ENCODE measurements at regions not wholly inside any gene's neighbourhood (a gene's known extent, or its start where the extent isn't known, plus 50 kb on each side); places are given as distances from the start of the nearest gene placed in this dataset.

DNA sequence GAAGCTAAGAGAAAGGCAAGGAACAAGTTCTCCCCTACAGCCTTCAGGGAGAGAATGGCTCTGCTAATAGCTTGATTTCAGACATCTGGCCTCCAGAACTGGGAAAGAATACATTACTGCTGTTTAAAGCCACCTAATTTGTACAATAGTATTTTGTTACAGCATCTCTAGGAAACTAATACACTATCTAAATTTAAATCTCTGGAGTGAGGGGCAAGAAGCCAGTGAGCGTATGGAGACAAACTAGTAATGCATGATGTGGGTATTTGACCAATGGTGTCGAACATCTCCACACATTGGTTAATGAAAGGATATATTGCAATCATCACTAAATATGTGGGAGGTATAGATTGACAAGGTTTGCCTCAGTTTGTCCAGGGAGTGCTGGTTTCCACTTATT lies 451.5 kb downstream of the EPM2A start:
- H3K36me3 ChIP-seq (ENCODE audit: control insufficient read depth, insufficient read depth, low read length), result no peaks in the 10 kb centered on the region
- DNase-seq (ENCODE audit: low read depth, low spot score), result no peak
- no peaks in the 10 kb centered on the region for H3K27me3 ChIP-seq (ENCODE audit: control insufficient read depth, insufficient read depth, low read length)
- H3K27ac ChIP-seq (ENCODE audit: low read length), result no peak overlapping the region
- H3K9me3 ChIP-seq (ENCODE audit: control insufficient read depth, insufficient read depth, low read length), result no peaks in the 10 kb centered on the region
- H3K4me1 ChIP-seq (ENCODE audit: control insufficient read depth, insufficient read depth, low read length), result no peaks in the 10 kb centered on the region
- WGBS (ENCODE audit: insufficient coverage, insufficient read length), result no CpG with 5 or more reads among the region's 2 CpGs
- H3K4me3 ChIP-seq (ENCODE audit: low read length), result no peak overlapping the region

DNA sequence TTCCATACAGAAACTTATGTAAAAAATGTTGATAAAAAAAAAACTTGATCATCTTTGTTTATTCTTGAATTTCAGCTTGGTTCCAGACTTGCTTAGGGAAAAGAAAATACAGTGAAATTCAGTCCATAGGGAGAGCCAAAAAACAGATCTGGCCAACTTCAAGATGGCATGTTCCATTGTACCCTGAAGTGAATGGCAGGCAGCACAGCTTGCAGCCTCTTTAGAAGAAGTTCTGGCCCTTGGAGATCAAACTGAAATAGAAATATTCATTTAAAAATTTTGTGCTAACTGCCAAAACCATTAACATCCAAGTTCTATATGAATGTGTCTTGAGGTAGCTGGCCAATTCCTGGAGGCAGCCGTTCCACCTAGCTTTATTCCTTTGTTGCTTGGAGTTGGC lies 448.4 kb downstream of the EPM2A start:
- no peak for DNase-seq (ENCODE audit: low read depth, low spot score)
- WGBS (ENCODE audit: insufficient coverage, insufficient read length), result no CpG with 5 or more reads among the region's 1 CpG

DNA sequence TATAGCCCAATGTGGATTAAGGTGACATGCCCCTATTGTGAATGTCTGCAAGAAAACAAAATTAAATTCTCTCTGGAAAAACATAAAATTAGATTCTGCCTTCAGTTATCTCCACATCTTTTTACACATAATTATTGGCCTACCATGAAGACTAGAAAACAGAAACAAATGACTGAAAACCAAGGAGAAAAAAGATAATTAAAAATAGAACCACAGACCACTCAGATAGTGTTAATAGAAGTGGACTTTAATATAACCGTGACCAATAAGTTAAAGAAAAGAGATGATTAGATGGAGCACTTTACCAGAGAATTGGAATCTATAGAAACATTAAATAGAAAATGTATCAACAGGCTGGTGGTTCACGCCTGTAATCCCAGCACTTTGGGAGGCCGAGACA lies 445.7 kb downstream of the EPM2A start:
- Histone ChIP-seq H3K27ac (ENCODE audit: low read length) (no peak overlapping the region), H3K4me1 (ENCODE audit: control insufficient read depth, insufficient read depth, low read length) (no peaks in the 10 kb centered on the region), H3K36me3 (ENCODE audit: control insufficient read depth, insufficient read depth, low read length) (no peaks in the 10 kb centered on the region), H3K27me3 (ENCODE audit: control insufficient read depth, insufficient read depth, low read length) (no peaks in the 10 kb centered on the region), H3K4me3 (ENCODE audit: low read length) (no peak overlapping the region), H3K9me3 (ENCODE audit: control insufficient read depth, insufficient read depth, low read length) (no peaks in the 10 kb centered on the region)
- WGBS (ENCODE audit: insufficient coverage, insufficient read length), result no CpG with 5 or more reads among the region's 3 CpGs
- no peak for DNase-seq (ENCODE audit: low read depth, low spot score)

More for the DNA sequence above, 448.4 kb downstream of the EPM2A start:
- no peaks in the 10 kb centered on the region for H3K36me3 ChIP-seq (ENCODE audit: control insufficient read depth, insufficient read depth, low read length)
- H3K9me3 ChIP-seq (ENCODE audit: control insufficient read depth, insufficient read depth, low read length), result no peaks in the 10 kb centered on the region
- no peaks in the 10 kb centered on the region for H3K4me1 ChIP-seq (ENCODE audit: control insufficient read depth, insufficient read depth, low read length)
- no peak overlapping the region for H3K27ac ChIP-seq (ENCODE audit: low read length)
- no peaks in the 10 kb centered on the region for H3K27me3 ChIP-seq (ENCODE audit: control insufficient read depth, insufficient read depth, low read length)
- no peak overlapping the region for H3K4me3 ChIP-seq (ENCODE audit: low read length)

DNA sequence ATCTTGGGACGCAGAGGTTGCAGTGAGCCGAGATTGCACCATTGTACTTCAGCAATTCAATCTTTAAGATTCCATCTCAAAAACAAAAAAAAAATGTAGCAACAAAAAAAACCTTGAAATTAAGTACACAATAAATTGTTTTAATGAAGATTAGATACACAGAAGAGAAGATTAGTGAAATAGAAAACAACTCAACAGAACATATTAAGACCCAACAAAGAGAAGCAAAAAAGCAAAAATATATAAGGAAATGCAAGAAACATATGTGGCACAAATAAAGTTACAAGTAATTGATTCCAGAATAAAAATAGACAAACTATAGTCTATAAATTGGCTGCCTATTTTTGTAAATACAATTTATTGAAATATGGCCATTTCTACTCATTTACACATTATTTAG lies 445.2 kb downstream of the EPM2A start:
- no CpG with 5 or more reads among the region's 2 CpGs for WGBS (ENCODE audit: insufficient coverage, insufficient read length)
- H3K27me3 ChIP-seq (ENCODE audit: control insufficient read depth, insufficient read depth, low read length), result no peaks in the 10 kb centered on the region
- H3K4me3 ChIP-seq (ENCODE audit: low read length), result no peak overlapping the region
- DNase-seq (ENCODE audit: low read depth, low spot score), result no peak
- no peaks in the 10 kb centered on the region for H3K4me1 ChIP-seq (ENCODE audit: control insufficient read depth, insufficient read depth, low read length)
- H3K36me3 ChIP-seq (ENCODE audit: control insufficient read depth, insufficient read depth, low read length), result no peaks in the 10 kb centered on the region
- H3K27ac ChIP-seq (ENCODE audit: low read length), result no peak overlapping the region
- H3K9me3 ChIP-seq (ENCODE audit: control insufficient read depth, insufficient read depth, low read length), result no peaks in the 10 kb centered on the region

DNA sequence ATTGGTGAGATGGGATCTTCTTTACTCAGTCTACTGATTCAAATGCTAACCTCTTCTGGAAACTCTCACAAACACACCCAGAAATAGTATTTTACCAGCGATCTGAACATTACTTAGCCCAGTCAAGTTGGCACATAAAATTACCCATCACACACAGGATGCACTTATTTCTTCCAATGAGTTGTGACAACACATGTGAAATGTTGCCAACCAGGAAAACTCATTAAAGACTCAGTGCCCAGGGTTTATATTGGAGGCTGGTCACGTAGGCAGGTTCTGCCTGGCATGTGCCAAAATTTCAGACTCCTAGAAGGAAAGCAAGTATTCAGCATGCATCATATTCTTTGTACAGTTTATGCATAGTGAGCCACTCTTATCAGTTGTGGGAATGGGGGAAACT lies 443.3 kb downstream of the EPM2A start:
- Histone ChIP-seq H3K27ac (ENCODE audit: low read length) (no peak overlapping the region), H3K27me3 (ENCODE audit: control insufficient read depth, insufficient read depth, low read length) (no peaks in the 10 kb centered on the region), H3K36me3 (ENCODE audit: control insufficient read depth, insufficient read depth, low read length) (no peaks in the 10 kb centered on the region), H3K4me1 (ENCODE audit: control insufficient read depth, insufficient read depth, low read length) (no peaks in the 10 kb centered on the region), H3K9me3 (ENCODE audit: control insufficient read depth, insufficient read depth, low read length) (no peaks in the 10 kb centered on the region), H3K4me3 (ENCODE audit: low read length) (no peak overlapping the region)
- no CpG with 5 or more reads among the region's 2 CpGs for WGBS (ENCODE audit: insufficient coverage, insufficient read length)
- DNase-seq (ENCODE audit: low read depth, low spot score), result no peak

DNA sequence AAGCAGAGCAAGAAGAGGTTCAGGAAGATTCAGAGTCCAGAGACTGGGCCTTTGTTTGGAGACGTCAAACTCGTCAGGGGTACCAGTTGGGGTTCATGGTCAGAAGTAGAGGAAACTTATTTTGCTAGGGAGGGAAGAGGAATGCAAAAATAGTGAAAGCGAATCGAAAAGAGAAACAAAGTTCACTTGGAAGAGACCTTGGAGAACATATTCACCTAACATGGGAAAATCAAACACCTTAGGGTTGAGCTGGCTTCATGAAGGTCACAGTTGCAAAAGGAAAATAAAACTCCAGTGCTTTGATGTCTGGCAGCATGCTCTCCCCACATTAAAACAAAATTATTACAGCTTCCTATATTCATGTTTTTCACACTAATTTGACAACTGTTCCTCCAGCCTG lies 440.4 kb downstream of the EPM2A start:
- H3K27ac ChIP-seq (ENCODE audit: low read length), result no peak overlapping the region

DNA sequence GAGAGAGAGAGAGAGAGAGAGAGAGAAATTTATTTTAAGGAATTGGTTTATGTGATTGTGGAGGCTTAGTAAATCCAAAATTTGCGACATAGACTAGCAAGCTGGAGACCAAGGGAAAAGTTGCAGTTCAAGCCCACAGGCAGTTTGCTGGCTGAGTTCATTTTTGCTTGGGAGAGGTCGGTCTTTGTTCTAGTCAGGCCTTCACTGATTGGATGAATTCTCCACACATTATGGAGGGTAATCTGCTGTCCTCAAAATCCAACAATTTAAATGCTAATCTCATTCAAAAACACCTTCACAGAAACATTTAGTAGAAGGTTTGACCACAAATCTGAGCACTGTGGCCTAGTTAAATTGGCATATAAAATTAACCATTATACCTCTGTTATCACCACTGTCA lies 439.6 kb downstream of the EPM2A start:
- H3K27ac ChIP-seq (ENCODE audit: low read length), result no peak overlapping the region
- H3K27me3 ChIP-seq (ENCODE audit: control insufficient read depth, insufficient read depth, low read length), result no peaks in the 10 kb centered on the region
- H3K9me3 ChIP-seq (ENCODE audit: control insufficient read depth, insufficient read depth, low read length), result no peaks in the 10 kb centered on the region
- no CpG with 5 or more reads among the region's 2 CpGs for WGBS (ENCODE audit: insufficient coverage, insufficient read length)
- H3K36me3 ChIP-seq (ENCODE audit: control insufficient read depth, insufficient read depth, low read length), result no peaks in the 10 kb centered on the region
- no peak for DNase-seq (ENCODE audit: low read depth, low spot score)
- H3K4me1 ChIP-seq (ENCODE audit: control insufficient read depth, insufficient read depth, low read length), result no peaks in the 10 kb centered on the region
- no peak overlapping the region for H3K4me3 ChIP-seq (ENCODE audit: low read length)

More for the DNA sequence above, 440.4 kb downstream of the EPM2A start:
- DNase-seq (ENCODE audit: low read depth, low spot score), result no peak
- Histone ChIP-seq H3K27me3 (ENCODE audit: control insufficient read depth, insufficient read depth, low read length) (no peaks in the 10 kb centered on the region), H3K4me1 (ENCODE audit: control insufficient read depth, insufficient read depth, low read length) (no peaks in the 10 kb centered on the region), H3K36me3 (ENCODE audit: control insufficient read depth, insufficient read depth, low read length) (no peaks in the 10 kb centered on the region), H3K4me3 (ENCODE audit: low read length) (no peak overlapping the region), H3K9me3 (ENCODE audit: control insufficient read depth, insufficient read depth, low read length) (no peaks in the 10 kb centered on the region)
- WGBS (ENCODE audit: insufficient coverage, insufficient read length), result no CpG with 5 or more reads among the region's 4 CpGs

DNA sequence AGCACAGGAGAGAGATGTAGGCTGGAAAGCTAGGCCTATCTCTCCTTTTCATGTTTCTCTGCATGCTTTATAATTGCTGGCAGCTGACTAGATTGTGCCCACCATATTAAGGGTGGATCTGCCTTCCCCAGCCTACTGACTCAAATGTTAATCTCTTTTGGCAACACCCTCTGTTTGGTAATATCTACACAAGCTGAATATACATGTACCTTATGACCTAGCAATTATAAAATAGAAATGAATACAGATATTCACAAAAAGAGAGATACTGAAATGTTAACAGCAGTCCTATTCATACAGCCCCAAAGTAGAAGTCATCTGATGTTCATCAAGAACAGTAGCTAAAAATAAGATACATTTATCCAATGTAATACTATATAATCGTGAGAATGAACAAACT lies 429.6 kb downstream of the EPM2A start:
- no peaks in the 10 kb centered on the region for H3K27me3 ChIP-seq (ENCODE audit: control insufficient read depth, insufficient read depth, low read length)
- no peaks in the 10 kb centered on the region for H3K9me3 ChIP-seq (ENCODE audit: control insufficient read depth, insufficient read depth, low read length)
- no peaks in the 10 kb centered on the region for H3K36me3 ChIP-seq (ENCODE audit: control insufficient read depth, insufficient read depth, low read length)
- H3K4me3 ChIP-seq (ENCODE audit: low read length), result no peak overlapping the region
- no CpG with 5 or more reads among the region's 1 CpG for WGBS (ENCODE audit: insufficient coverage, insufficient read length)
- no peaks in the 10 kb centered on the region for H3K4me1 ChIP-seq (ENCODE audit: control insufficient read depth, insufficient read depth, low read length)
- no peak overlapping the region for H3K27ac ChIP-seq (ENCODE audit: low read length)
- DNase-seq (ENCODE audit: low read depth, low spot score), result no peak

DNA sequence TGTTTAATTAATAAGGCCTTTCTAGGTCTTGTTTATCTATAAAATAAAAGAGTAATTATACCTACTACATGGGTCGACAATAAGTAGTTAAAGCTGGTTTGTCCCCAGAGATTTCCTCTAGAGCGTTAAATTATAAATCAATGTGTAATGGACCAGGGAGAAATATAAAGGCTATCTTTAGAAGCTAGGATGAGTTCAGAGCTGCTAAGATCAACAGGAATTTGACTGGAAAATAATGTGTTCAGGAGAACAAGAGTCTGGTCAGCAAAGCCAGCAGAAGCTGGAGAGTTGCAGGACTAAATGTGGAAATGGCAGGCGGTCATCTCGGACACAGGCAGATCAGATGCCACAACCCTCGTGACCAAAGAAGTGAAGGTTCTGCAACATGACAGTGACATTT lies 428.8 kb downstream of the EPM2A start:
- no CpG with 5 or more reads among the region's 5 CpGs for WGBS (ENCODE audit: insufficient coverage, insufficient read length)
- Histone ChIP-seq H3K27ac (ENCODE audit: low read length) (no peak overlapping the region), H3K4me1 (ENCODE audit: control insufficient read depth, insufficient read depth, low read length) (no peaks in the 10 kb centered on the region), H3K9me3 (ENCODE audit: control insufficient read depth, insufficient read depth, low read length) (no peaks in the 10 kb centered on the region), H3K4me3 (ENCODE audit: low read length) (no peak overlapping the region), H3K27me3 (ENCODE audit: control insufficient read depth, insufficient read depth, low read length) (no peaks in the 10 kb centered on the region), H3K36me3 (ENCODE audit: control insufficient read depth, insufficient read depth, low read length) (no peaks in the 10 kb centered on the region)
- DNase-seq (ENCODE audit: low read depth, low spot score), result no peak

DNA sequence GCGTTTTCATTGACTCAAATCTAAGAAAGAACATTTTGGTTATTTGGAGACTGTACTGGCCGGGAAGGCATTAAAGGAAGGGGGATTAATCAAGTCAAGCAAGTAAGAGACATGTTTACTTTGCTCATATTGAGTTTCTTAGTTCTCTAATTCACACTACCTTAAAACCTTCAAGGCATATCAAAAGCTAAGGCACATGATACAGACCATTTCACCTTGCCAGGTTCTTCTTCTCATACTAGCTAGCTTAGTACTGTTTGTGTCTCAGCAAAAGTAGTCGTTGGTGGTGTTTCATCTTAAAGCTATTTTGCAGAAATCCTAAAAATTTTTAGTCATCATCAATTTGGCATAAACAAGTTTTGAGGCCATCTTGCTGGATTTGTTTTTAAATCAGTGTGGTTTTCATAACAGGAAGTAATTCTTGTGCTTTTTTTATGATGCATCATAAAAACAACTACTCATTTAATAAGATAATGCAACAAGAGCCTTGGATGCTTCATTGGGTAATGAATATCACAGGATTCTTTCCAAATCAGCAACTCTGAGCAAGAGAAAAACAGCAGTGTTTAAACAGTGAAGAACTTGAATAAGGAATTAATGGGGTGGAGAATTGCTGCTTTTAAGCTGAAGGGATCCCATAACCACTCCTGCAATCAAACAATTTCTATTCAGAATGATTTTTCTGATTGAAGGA lies 425.3 kb downstream of the EPM2A start:
- Histone ChIP-seq H3K4me1 (ENCODE audit: control insufficient read depth, insufficient read depth, low read length) (no peaks in the 10 kb centered on the region), H3K36me3 (ENCODE audit: control insufficient read depth, insufficient read depth, low read length) (no peaks in the 10 kb centered on the region), H3K27ac (ENCODE audit: low read length) (no peak overlapping the region), H3K4me3 (ENCODE audit: low read length) (no peak overlapping the region), H3K9me3 (ENCODE audit: control insufficient read depth, insufficient read depth, low read length) (no peaks in the 10 kb centered on the region), H3K27me3 (ENCODE audit: control insufficient read depth, insufficient read depth, low read length) (no peaks in the 10 kb centered on the region)
- no CpG with 5 or more reads among the region's 3 CpGs for WGBS (ENCODE audit: insufficient coverage, insufficient read length)
- no peak for DNase-seq (ENCODE audit: low read depth, low spot score)

DNA sequence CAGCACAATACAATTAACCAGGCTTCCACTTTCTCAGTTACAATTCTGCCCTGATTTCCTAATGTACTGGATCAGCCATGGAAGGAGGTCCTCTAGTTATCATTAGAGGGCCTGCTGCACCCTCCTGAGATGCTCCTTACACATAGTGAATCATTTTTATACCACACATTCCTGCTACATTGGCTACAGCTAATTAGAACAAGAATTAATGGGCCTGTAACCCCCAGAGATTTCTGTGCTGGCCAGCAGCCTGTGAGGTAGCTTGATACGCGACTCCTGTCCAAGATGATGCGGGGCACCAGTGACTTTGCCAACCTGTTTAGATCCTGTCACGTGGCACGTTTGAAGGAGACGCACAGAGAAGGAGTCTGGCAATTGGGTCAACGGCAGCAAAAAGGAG lies 422.8 kb downstream of the EPM2A start:
- no peak for DNase-seq (ENCODE audit: low read depth, low spot score)
- Histone ChIP-seq H3K27ac (ENCODE audit: low read length) (no peak overlapping the region), H3K4me3 (ENCODE audit: low read length) (no peak overlapping the region), H3K9me3 (ENCODE audit: control insufficient read depth, insufficient read depth, low read length) (no peaks in the 10 kb centered on the region), H3K36me3 (ENCODE audit: control insufficient read depth, insufficient read depth, low read length) (no peaks in the 10 kb centered on the region), H3K27me3 (ENCODE audit: control insufficient read depth, insufficient read depth, low read length) (no peaks in the 10 kb centered on the region), H3K4me1 (ENCODE audit: control insufficient read depth, insufficient read depth, low read length) (no peaks in the 10 kb centered on the region)
- WGBS (ENCODE audit: insufficient coverage, insufficient read length), result no CpG with 5 or more reads among the region's 7 CpGs

All from iPS DF 6.9 (cell line).